H9 (cell line): ENCODE measurements at regions not wholly inside any gene's neighbourhood (a gene's known extent, or its start where the extent isn't known, plus 50 kb on each side); places are given as distances from the start of the nearest gene placed in this dataset.

ENCODE experiments used
- DNase-seq: peaks from one replicate; pipeline ENCODE4 v3.0.0-alpha.2; 2017
- H2AFZ ChIP-seq: one replicate; pipeline ENCODE4 v1.6.1; 2013; ENCODE audit warnings: mild to moderate bottlenecking, low read length, control low read depth, moderate library complexity
- H2AK5ac ChIP-seq: 2 replicates; pipeline ENCODE4 v1.6.1; 2013; ENCODE audit warnings: low read length, control low read depth, mixed read lengths; ENCODE audit not compliant: insufficient read length
- H2BK120ac ChIP-seq: one replicate; pipeline ENCODE4 v1.6.1; 2013; ENCODE audit warnings: low read depth, mild to moderate bottlenecking, low read length, control low read depth, inconsistent platforms; ENCODE audit not compliant: poor library complexity, severe bottlenecking
- H2BK12ac ChIP-seq: 2 replicates; pipeline ENCODE4 v1.6.1; 2013; ENCODE audit warnings: low read length, control low read depth, mixed read lengths, low read depth; ENCODE audit not compliant: insufficient read length
- H2BK15ac ChIP-seq: 2 replicates; pipeline ENCODE4 v1.6.1; 2013; ENCODE audit warnings: low read depth, low read length, control low read depth
- H2BK20ac ChIP-seq: one replicate; pipeline ENCODE4 v1.6.1; 2013; ENCODE audit warnings: low read depth, mild to moderate bottlenecking, low read length, control low read depth, inconsistent platforms; ENCODE audit not compliant: poor library complexity, severe bottlenecking
- H2BK5ac ChIP-seq: 2 replicates; pipeline ENCODE4 v1.6.1; 2013; ENCODE audit warnings: low read length, control low read depth, mixed read lengths; ENCODE audit not compliant: insufficient read length
- H3K14ac ChIP-seq: 2 replicates; pipeline ENCODE4 v1.6.1; 2013; ENCODE audit warnings: low read length, control low read depth; ENCODE audit not compliant: insufficient read depth
- H3K18ac ChIP-seq: 2 replicates; pipeline ENCODE4 v1.6.1; 2013; ENCODE audit warnings: low read depth, mild to moderate bottlenecking, mixed read lengths, low read length, control low read depth; ENCODE audit not compliant: insufficient read length
- H3K23ac ChIP-seq: 2 replicates; pipeline ENCODE4 v1.6.1; 2013; ENCODE audit warnings: low read length, control low read depth, mixed read lengths, low read depth; ENCODE audit not compliant: insufficient read length
- H3K23me2 ChIP-seq: 2 replicates; pipeline ENCODE4 v1.6.1; 2013; ENCODE audit warnings: low read depth, mild to moderate bottlenecking, mixed read lengths, low read length, control low read depth; ENCODE audit not compliant: insufficient read length, poor library complexity, severe bottlenecking
- H3K27ac ChIP-seq: 2 replicates; pipeline ENCODE4 v1.5.1; 2013; ENCODE audit warnings: low read length, control low read depth, mixed read lengths, low read depth; ENCODE audit not compliant: insufficient read length
- H3K27me3 ChIP-seq: 2 replicates; pipeline ENCODE4 v1.6.1; 2013; ENCODE audit warnings: low read length, control low read depth, inconsistent platforms; ENCODE audit not compliant: insufficient read depth
- H3K4ac ChIP-seq: 2 replicates; pipeline ENCODE4 v1.6.1; 2013; ENCODE audit warnings: low read depth, mild to moderate bottlenecking, control low read depth, inconsistent platforms, low read length, moderate library complexity
- H3K4me1 ChIP-seq: 2 replicates; pipeline ENCODE4 v1.6.1; 2013; ENCODE audit warnings: low read length, control low read depth, inconsistent platforms; ENCODE audit not compliant: insufficient read depth
- H3K4me2 ChIP-seq: 2 replicates; pipeline ENCODE4 v1.6.1; 2013; ENCODE audit warnings: low read length, control low read depth, mixed read lengths; ENCODE audit not compliant: insufficient read length, insufficient read depth
- H3K56ac ChIP-seq: 2 replicates; pipeline ENCODE4 v1.6.1; 2013; ENCODE audit warnings: low read depth, mild to moderate bottlenecking, mixed read lengths, low read length, control low read depth; ENCODE audit not compliant: insufficient read length
- H3K79me1 ChIP-seq: 2 replicates; pipeline ENCODE4 v1.6.1; 2013; ENCODE audit warnings: low read depth, mild to moderate bottlenecking, moderate library complexity, low read length, control low read depth, inconsistent platforms; ENCODE audit not compliant: insufficient read depth, poor library complexity, severe bottlenecking
- H3K79me2 ChIP-seq: 2 replicates; pipeline ENCODE4 v1.6.1; 2013; ENCODE audit warnings: low read length, control low read depth, inconsistent platforms; ENCODE audit not compliant: insufficient read depth
- H3K9ac ChIP-seq: 2 replicates; pipeline ENCODE4 v1.6.1; 2013; ENCODE audit warnings: low read length, control low read depth, mixed read lengths; ENCODE audit not compliant: insufficient read length; ENCODE audit errors: extremely low read depth
- H3K9me3 ChIP-seq: one replicate; pipeline ENCODE4 v1.6.1; 2013; ENCODE audit warnings: low read depth, low read length, inconsistent platforms; ENCODE audit not compliant: control insufficient read depth
- H3T11ph ChIP-seq: one replicate; pipeline ENCODE4 v1.6.1; 2013; ENCODE audit warnings: mild to moderate bottlenecking, low read length, control low read depth, inconsistent platforms
- H4K20me1 ChIP-seq: one replicate; pipeline ENCODE4 v1.6.1; 2013; ENCODE audit not compliant: control insufficient read depth, insufficient read length, insufficient read depth
- H4K5ac ChIP-seq: 2 replicates; pipeline ENCODE4 v1.6.1; 2013; ENCODE audit warnings: low read depth, mild to moderate bottlenecking, mixed read lengths, low read length, control low read depth; ENCODE audit not compliant: insufficient read length
- H4K8ac ChIP-seq: replicated peaks from 2 replicates; pipeline ENCODE4 v1.6.1; 2013; ENCODE audit warnings: low read length, control low read depth, mixed read lengths, low read depth; ENCODE audit not compliant: insufficient read length
- H4K91ac ChIP-seq: 2 replicates; pipeline ENCODE4 v1.6.1; 2013; ENCODE audit warnings: low read depth, mild to moderate bottlenecking, moderate library complexity, mixed read lengths, low read length, control low read depth; ENCODE audit not compliant: insufficient read length
- H3K27ac Mint-ChIP-seq, 3 experiments: 2 replicates in 2 of 3; 3 replicates in 1 of 3; pipeline ENCODE4 v1.8.0; 2020 to 2021; ENCODE audit warnings: mixed read lengths in 3 of 3, mild to moderate bottlenecking in 1 of 3, moderate library complexity in 1 of 3
- H3K27me3 Mint-ChIP-seq: 2 replicates; pipeline ENCODE4 v1.8.0; 2021; ENCODE audit warnings: low read depth, mild to moderate bottlenecking, moderate library complexity, mixed read lengths
- H3K36me3 Mint-ChIP-seq, 3 experiments: 2 replicates in 2 of 3; 3 replicates in 1 of 3; pipeline ENCODE4 v1.8.0; 2020 to 2021; ENCODE audit warnings: low read depth in 3 of 3, mixed read lengths in 3 of 3; ENCODE audit not compliant: insufficient read depth in 1 of 3
- H3K4me1 Mint-ChIP-seq, 2 experiments: 2 replicates each; pipeline ENCODE4 v1.8.0; 2020; ENCODE audit warnings: mixed read lengths in 2 of 2
- H3K4me3 Mint-ChIP-seq, 2 experiments: 2 replicates in 1 of 2; 3 replicates in 1 of 2; pipeline ENCODE4 v1.8.0; 2020 to 2021; ENCODE audit warnings: mild to moderate bottlenecking in 2 of 2, mixed read lengths in 2 of 2, moderate library complexity in 1 of 2
- H3K9me3 Mint-ChIP-seq, 2 experiments: 2 replicates in 1 of 2; 3 replicates in 1 of 2; pipeline ENCODE4 v1.8.0; 2020; ENCODE audit warnings: mild to moderate bottlenecking in 2 of 2, mixed read lengths in 2 of 2, moderate library complexity in 1 of 2
- CTCF ChIP-seq: fragments of 200-600 bp; sonication (generic); conservative IDR thresholded peaks from 3 replicates; pipeline ENCODE4 v1.8.0; 2021; ENCODE audit warnings: antibody characterized with exemption, mild to moderate bottlenecking
- WGBS: extraction: QIAGEN DNeasy Blood & Tissue Kit; methylation state at CpG from one replicate; pipeline ENCODE4 v1.1.7; 2013; ENCODE audit warnings: missing lambda C conversion rate, low lambda C conversion rate, mixed read lengths; ENCODE audit not compliant: insufficient read length; ENCODE audit errors: extremely low coverage; 5-methylcytosine and 5-hydroxymethylcytosine counted together

- no peak overlapping the region for H3K4me2 ChIP-seq
- no peak overlapping the region for H3T11ph ChIP-seq
- H2AK5ac ChIP-seq = no peak overlapping the region
- no peak overlapping the region for H2BK120ac ChIP-seq
- no peak overlapping the region for H3K14ac ChIP-seq
- Mint-ChIP-seq H3K4me3 (no peak overlapping the region), H3K36me3 (peaks cover 0 to 25% (median 9%) of the 10 kb centered on the region in 3 experiments; a peak in 5 of 7 replicates), H3K27ac (no peak overlapping the region), H3K4me1 (no peaks in the 10 kb centered on the region), H3K27me3 (peaks cover 9% of the 10 kb centered on the region), H3K9me3 (peaks cover 25 to 28% of the 10 kb centered on the region in 2 experiments)
- no peak overlapping the region for H3K27ac ChIP-seq
- no peak overlapping the region for H4K8ac ChIP-seq
- no peak overlapping the region for H3K23ac ChIP-seq
- H3K79me1 ChIP-seq = no peaks in the 10 kb centered on the region
- no peaks in the 10 kb centered on the region for H4K20me1 ChIP-seq
- no peaks in the 10 kb centered on the region for H3K27me3 ChIP-seq
- no peak overlapping the region for H2BK20ac ChIP-seq
- DNase-seq = no peak
- H2BK5ac ChIP-seq = no peak overlapping the region
- H3K9me3 ChIP-seq = no peaks in the 10 kb centered on the region
- no peak overlapping the region for H2AFZ ChIP-seq
- H3K79me2 ChIP-seq = no peaks in the 10 kb centered on the region
- H3K4ac ChIP-seq = no peak overlapping the region
- TF ChIP-seq CTCF = no peak
- no CpG with 5 or more reads among the region's 2 CpGs for WGBS
- H3K18ac ChIP-seq = no peak overlapping the region
- no peak overlapping the region for H3K56ac ChIP-seq
- no peaks in the 10 kb centered on the region for H3K23me2 ChIP-seq
- no peak overlapping the region for H4K5ac ChIP-seq
- H2BK12ac ChIP-seq = no peak overlapping the region
- no peak overlapping the region for H3K9ac ChIP-seq
- no peaks in the 10 kb centered on the region for H3K4me1 ChIP-seq
- no peak overlapping the region for H2BK15ac ChIP-seq
- no peak overlapping the region for H4K91ac ChIP-seq
These were observed 85.4 kb upstream of the GPR45 start for GRCh38 chr2:105156166-105156565.
